ENCODE measurements at regions not wholly inside any gene's neighbourhood (a gene's known extent, or its start where the extent isn't known, plus 50 kb on each side); places are given as distances from the start of the nearest gene placed in this dataset.
"Not testable (repeated sequence)": the region's sequence is repeated elsewhere in the genome, so short reads cannot be mapped to it uniquely, and the experiment has no call there.

GRCh38 chr18:77405096-77405495, 155.4 kb downstream of the GALR1 start:
- intact Hi-C loops (cut with DNase I): no loop called here
- H3K4me1 ChIP-seq: no peaks in the 10 kb centered on the region
- H3K27ac ChIP-seq: no peak overlapping the region
- no peaks in the 10 kb centered on the region for H3K36me3 ChIP-seq
- H3K4me3 ChIP-seq: no peak overlapping the region
- H3K9me3 ChIP-seq: no peaks in the 10 kb centered on the region
- TF ChIP-seq EP300 (IDR thresholded peaks at IDR 0.05) (no peak), CTCF (IDR thresholded peaks at IDR 0.05) (no peak), POLR2A (IDR thresholded peaks at IDR 0.05) (no peak), POLR2AphosphoS5 (IDR thresholded peaks at IDR 0.05) (no peak)
- no peaks in the 10 kb centered on the region for H3K27me3 ChIP-seq
- 85 to 90% methylated on average over 11 of the region's 11 CpGs for WGBS, 2 donors
- DNase-seq: no peak

GRCh38 chr18:77407733-77408132, 158.1 kb downstream of the GALR1 start:
- intact Hi-C loops (cut with DNase I): no loop called here
- Histone ChIP-seq H3K4me3 (no peak overlapping the region), H3K27ac (no peak overlapping the region), H3K36me3 (no peaks in the 10 kb centered on the region), H3K4me1 (no peaks in the 10 kb centered on the region), H3K27me3 (no peaks in the 10 kb centered on the region), H3K9me3 (no peaks in the 10 kb centered on the region)
- no peak for TF ChIP-seq POLR2A (IDR thresholded peaks at IDR 0.05)
- no peak for TF ChIP-seq EP300 (IDR thresholded peaks at IDR 0.05)
- TF ChIP-seq CTCF (IDR thresholded peaks at IDR 0.05): no peak
- no peak for TF ChIP-seq POLR2AphosphoS5 (IDR thresholded peaks at IDR 0.05)
- 56 to 69% methylated on average over 6 of the region's 6 CpGs for WGBS, 2 donors
- no peak for DNase-seq

- WGBS, 2 donors: 60 to 67% methylated on average over 28 of the region's 28 CpGs
- H3K9me3 ChIP-seq; intact Hi-C loops (cut with DNase I): not testable (repeated sequence)
Observed at GRCh38 chr18:77421546-77421945, 171.9 kb downstream of the GALR1 start.

GRCh38 chr18:77422974-77423867, 173.6 kb downstream of the GALR1 start:
- TF ChIP-seq POLR2AphosphoS5 (IDR thresholded peaks at IDR 0.05) (no peak), POLR2A (IDR thresholded peaks at IDR 0.05) (no peak), EP300 (IDR thresholded peaks at IDR 0.05) (no peak), CTCF (IDR thresholded peaks at IDR 0.05) (no peak)
- WGBS, 2 donors: 27 to 42% methylated on average over 7 of the region's 7 CpGs
- Histone ChIP-seq H3K27me3 (no peaks in the 10 kb centered on the region), H3K36me3 (no peaks in the 10 kb centered on the region), H3K9me3 (no peaks in the 10 kb centered on the region), H3K4me3 (no peak overlapping the region), H3K27ac (no peak overlapping the region), H3K4me1 (no peaks in the 10 kb centered on the region)
- no peak for DNase-seq
- intact Hi-C loops (cut with DNase I): no loop called here

More at GRCh38 chr18:77421546-77421945, 171.9 kb downstream of the GALR1 start:
- DNase-seq, H3K4me3 ChIP-seq, H3K36me3 ChIP-seq, H3K27ac ChIP-seq, H3K4me1 ChIP-seq, H3K27me3 ChIP-seq: not testable (repeated sequence)

GRCh38 chr18:77433076-77433475, 183.4 kb downstream of the GALR1 start:
- Histone ChIP-seq H3K36me3 (no peaks in the 10 kb centered on the region), H3K4me1 (no peaks in the 10 kb centered on the region), H3K9me3 (no peaks in the 10 kb centered on the region), H3K27ac (no peak overlapping the region), H3K4me3 (no peak overlapping the region), H3K27me3 (no peaks in the 10 kb centered on the region)
- intact Hi-C loops (cut with DNase I): no loop called here
- WGBS, 2 donors: 82 to 87% methylated on average over 1 of the region's 1 CpG
- DNase-seq: no peak
- TF ChIP-seq EP300 (IDR thresholded peaks at IDR 0.05) (no peak), CTCF (IDR thresholded peaks at IDR 0.05) (no peak), POLR2AphosphoS5 (IDR thresholded peaks at IDR 0.05) (no peak), POLR2A (IDR thresholded peaks at IDR 0.05) (no peak)

Measured in sigmoid colon (tissue), 6 donors.